GM12873 (cell line): ENCODE measurements at regions not wholly inside any gene's neighbourhood (a gene's known extent, or its start where the extent isn't known, plus 50 kb on each side); places are given as distances from the start of the nearest gene placed in this dataset.

ENCODE experiments used
- CTCF ChIP-seq: IDR thresholded peaks from 2 replicates; pipeline ENCODE4 v1.5.1; 2012; ENCODE audit warnings: low read depth, mild to moderate bottlenecking, moderate library complexity, low read length, control low read depth; ENCODE audit not compliant: insufficient read depth; ENCODE audit errors: missing control alignments

GRCh38 chr2:76467326-76467725 lies 756.6 kb upstream of the GCFC2 start:
- TF ChIP-seq CTCF, result no peak

- TF ChIP-seq CTCF, result no peak
These were observed 753.6 kb upstream of the GCFC2 start for GRCh38 chr2:76464310-76464709.

GRCh38 chr2:76461431-76461830 lies 750.7 kb upstream of the GCFC2 start:
- no peak for TF ChIP-seq CTCF

- no peak for TF ChIP-seq CTCF
These were observed 745.2 kb upstream of the GCFC2 start for GRCh38 chr2:76455910-76456309.

- TF ChIP-seq CTCF, result no peak
These were observed 739.3 kb upstream of the GCFC2 start for GRCh38 chr2:76450024-76450475.

- TF ChIP-seq CTCF, result no peak
These were observed 738.2 kb upstream of the GCFC2 start for GRCh38 chr2:76448956-76449355.

GRCh38 chr2:76447294-76447693 lies 736.6 kb upstream of the GCFC2 start:
- TF ChIP-seq CTCF, result no peak
